Fibroblast of skin of back (primary cell): ENCODE measurements at regions not wholly inside any gene's neighbourhood (a gene's known extent, or its start where the extent isn't known, plus 50 kb on each side); places are given as distances from the start of the nearest gene placed in this dataset.

Source experiments
- DNase-seq: peaks from one replicate; pipeline ENCODE4 v3.0.0-alpha.2; 2013

- no peak for DNase-seq
These were observed 220.5 kb downstream of the CENPF start for GRCh38 chr1:214823311-214824117.

- DNase-seq, result peak; percentile 41
These were observed 221.8 kb downstream of the CENPF start for GRCh38 chr1:214824763-214825162.

- DNase-seq, result no peak
These were observed 223.6 kb downstream of the CENPF start for GRCh38 chr1:214826619-214827018.

GRCh38 chr1:214827883-214828282 lies 224.9 kb downstream of the CENPF start:
- no peak for DNase-seq

GRCh38 chr1:214830941-214831340 lies 227.9 kb downstream of the CENPF start:
- no peak for DNase-seq

- no peak for DNase-seq
These were observed 229.0 kb downstream of the CENPF start for GRCh38 chr1:214831956-214832355.

GRCh38 chr1:214833178-214833756 lies 230.3 kb downstream of the CENPF start:
- peak; percentile 91 for DNase-seq

- no peak for DNase-seq
These were observed 234.4 kb downstream of the CENPF start for GRCh38 chr1:214837376-214837775.

GRCh38 chr1:214838351-214838750 lies 235.4 kb downstream of the CENPF start:
- peak; percentile 93 for DNase-seq

- peak; percentile 58 for DNase-seq
These were observed 237.4 kb downstream of the CENPF start for GRCh38 chr1:214840356-214840755.

GRCh38 chr1:214842856-214843255 lies 239.7 kb upstream of the KCNK2 start:
- DNase-seq, result peak; percentile 81

GRCh38 chr1:214843281-214843680 lies 239.3 kb upstream of the KCNK2 start:
- DNase-seq, result no peak

GRCh38 chr1:214844319-214844718 lies 238.2 kb upstream of the KCNK2 start:
- no peak for DNase-seq

GRCh38 chr1:214846276-214846675 lies 236.3 kb upstream of the KCNK2 start:
- DNase-seq, result no peak

- no peak for DNase-seq
These were observed 235.3 kb upstream of the KCNK2 start for GRCh38 chr1:214847071-214847810.

GRCh38 chr1:214848101-214848500 lies 234.4 kb upstream of the KCNK2 start:
- no peak for DNase-seq

GRCh38 chr1:214850432-214851050 lies 232.0 kb upstream of the KCNK2 start:
- no peak for DNase-seq

GRCh38 chr1:214853340-214853739 lies 229.2 kb upstream of the KCNK2 start:
- no peak for DNase-seq

- no peak for DNase-seq
These were observed 228.2 kb upstream of the KCNK2 start for GRCh38 chr1:214854126-214854875.

GRCh38 chr1:214856843-214857242 lies 225.7 kb upstream of the KCNK2 start:
- DNase-seq, result no peak

GRCh38 chr1:214857716-214858115 lies 224.8 kb upstream of the KCNK2 start:
- peak; percentile 51 for DNase-seq

GRCh38 chr1:214859647-214860046 lies 222.9 kb upstream of the KCNK2 start:
- no peak for DNase-seq
